Endodermal cell (in vitro differentiated cells): ENCODE measurements at regions not wholly inside any gene's neighbourhood (a gene's known extent, or its start where the extent isn't known, plus 50 kb on each side); places are given as distances from the start of the nearest gene placed in this dataset.

Experiments used
- DNase-seq: peaks from one replicate; pipeline ENCODE4 v3.0.0-alpha.2; 2017
- H3K27ac ChIP-seq: 2 replicates; pipeline ENCODE4 v1.5.1; 2013; ENCODE audit warnings: mild to moderate bottlenecking, low read depth, low read length, moderate library complexity
- H3K27me3 ChIP-seq: 2 replicates; pipeline ENCODE4 v1.6.1; 2013; ENCODE audit warnings: mild to moderate bottlenecking, low read length, moderate library complexity; ENCODE audit not compliant: insufficient read depth, control insufficient read depth, poor library complexity, severe bottlenecking
- H3K36me3 ChIP-seq: 2 replicates; pipeline ENCODE4 v1.7.0; 2013; ENCODE audit warnings: mild to moderate bottlenecking, low read length, moderate library complexity; ENCODE audit not compliant: control insufficient read depth, insufficient read depth
- H3K4me1 ChIP-seq: one replicate; pipeline ENCODE4 v1.7.0; 2013; ENCODE audit warnings: low read length; ENCODE audit not compliant: control insufficient read depth, insufficient read depth
- H3K4me3 ChIP-seq: 2 replicates; pipeline ENCODE4 v1.5.1; 2013; ENCODE audit warnings: mild to moderate bottlenecking, low read length, moderate library complexity
- H3K9ac ChIP-seq: 2 replicates; pipeline ENCODE4 v1.6.1; 2013; ENCODE audit warnings: mild to moderate bottlenecking, low read length, moderate library complexity; ENCODE audit not compliant: poor library complexity, severe bottlenecking; ENCODE audit errors: extremely low read depth
- H3K9me3 ChIP-seq: 2 replicates; pipeline ENCODE4 v1.6.1; 2013; ENCODE audit warnings: mild to moderate bottlenecking, low read length, moderate library complexity; ENCODE audit not compliant: control insufficient read depth
- H3K27ac Mint-ChIP-seq: 2 replicates; pipeline ENCODE4 v1.8.0; 2020; ENCODE audit warnings: mixed read lengths
- H3K27me3 Mint-ChIP-seq: 2 replicates; pipeline ENCODE4 v1.8.0; 2021; ENCODE audit warnings: mild to moderate bottlenecking, mixed read lengths; ENCODE audit not compliant: insufficient read depth
- H3K36me3 Mint-ChIP-seq: 2 replicates; pipeline ENCODE4 v1.8.0; 2020; ENCODE audit warnings: low read depth, mixed read lengths
- H3K4me1 Mint-ChIP-seq: 2 replicates; pipeline ENCODE4 v1.8.0; 2020; ENCODE audit warnings: mixed read lengths
- H3K4me3 Mint-ChIP-seq: 2 replicates; pipeline ENCODE4 v1.8.0; 2020; ENCODE audit warnings: mild to moderate bottlenecking, moderate library complexity, mixed read lengths
- H3K9me3 Mint-ChIP-seq: 2 replicates; pipeline ENCODE4 v1.8.0; 2020; ENCODE audit warnings: mild to moderate bottlenecking, mixed read lengths
- WGBS, 2 experiments: methylation state at CpG; one replicate each; pipeline versions ENCODE4 v1.1.5 to v1.1.7; 2013; ENCODE audit warnings: missing lambda C conversion rate in 2 of 2, mixed read lengths in 1 of 2; ENCODE audit not compliant: insufficient coverage in 1 of 2, insufficient read length in 1 of 2; 5-methylcytosine and 5-hydroxymethylcytosine counted together
- TF ChIP-seq, protein P1 (sequence below): fragments of 200-600 bp; sonication (generic); conservative IDR thresholded peaks from 2 replicates; pipeline ENCODE4 v1.5.0; 2021; ENCODE audit warnings: antibody characterized with exemption, mild to moderate bottlenecking

- peaks cover under 1% of the 10 kb centered on the region for H3K9me3 ChIP-seq
- peaks cover 26% of the 10 kb centered on the region for H3K27me3 ChIP-seq
- peaks cover under 1% of the 10 kb centered on the region for H3K9me3 Mint-ChIP-seq
- H3K36me3 Mint-ChIP-seq: no peaks in the 10 kb centered on the region
- no peaks in the 10 kb centered on the region for H3K36me3 ChIP-seq
- H3K9ac ChIP-seq: no peak overlapping the region
- H3K4me1 Mint-ChIP-seq: peaks cover 54% of the 10 kb centered on the region
- TF ChIP-seq, protein P1, sequence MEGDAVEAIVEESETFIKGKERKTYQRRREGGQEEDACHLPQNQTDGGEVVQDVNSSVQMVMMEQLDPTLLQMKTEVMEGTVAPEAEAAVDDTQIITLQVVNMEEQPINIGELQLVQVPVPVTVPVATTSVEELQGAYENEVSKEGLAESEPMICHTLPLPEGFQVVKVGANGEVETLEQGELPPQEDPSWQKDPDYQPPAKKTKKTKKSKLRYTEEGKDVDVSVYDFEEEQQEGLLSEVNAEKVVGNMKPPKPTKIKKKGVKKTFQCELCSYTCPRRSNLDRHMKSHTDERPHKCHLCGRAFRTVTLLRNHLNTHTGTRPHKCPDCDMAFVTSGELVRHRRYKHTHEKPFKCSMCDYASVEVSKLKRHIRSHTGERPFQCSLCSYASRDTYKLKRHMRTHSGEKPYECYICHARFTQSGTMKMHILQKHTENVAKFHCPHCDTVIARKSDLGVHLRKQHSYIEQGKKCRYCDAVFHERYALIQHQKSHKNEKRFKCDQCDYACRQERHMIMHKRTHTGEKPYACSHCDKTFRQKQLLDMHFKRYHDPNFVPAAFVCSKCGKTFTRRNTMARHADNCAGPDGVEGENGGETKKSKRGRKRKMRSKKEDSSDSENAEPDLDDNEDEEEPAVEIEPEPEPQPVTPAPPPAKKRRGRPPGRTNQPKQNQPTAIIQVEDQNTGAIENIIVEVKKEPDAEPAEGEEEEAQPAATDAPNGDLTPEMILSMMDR: no peak
- H3K4me3 Mint-ChIP-seq: no peak overlapping the region
- H3K4me3 ChIP-seq: no peak overlapping the region
- peaks cover 25% of the 10 kb centered on the region for H3K4me1 ChIP-seq
- H3K27me3 Mint-ChIP-seq: peaks cover 33% of the 10 kb centered on the region
- no peak for DNase-seq
- 94 to 100% methylated on average over 3 to 4 of the region's 4 CpGs for WGBS, 2 experiments
- H3K27ac Mint-ChIP-seq: no peak overlapping the region
- no peak overlapping the region for H3K27ac ChIP-seq
These were observed 184.5 kb upstream of the TSC22D2 start for GRCh38 chr3:150223558-150223957.

- Histone ChIP-seq H3K4me1 (peaks cover 23% of the 10 kb centered on the region), H3K27me3 (peaks cover 26% of the 10 kb centered on the region), H3K4me3 (no peak overlapping the region), H3K9me3 (peaks cover 7% of the 10 kb centered on the region), H3K9ac (no peak overlapping the region), H3K36me3 (no peaks in the 10 kb centered on the region), H3K27ac (no peak overlapping the region)
- Mint-ChIP-seq H3K27me3 (peaks cover 33% of the 10 kb centered on the region), H3K36me3 (no peaks in the 10 kb centered on the region), H3K27ac (no peak overlapping the region), H3K4me3 (no peak overlapping the region), H3K4me1 (peaks cover 48% of the 10 kb centered on the region), H3K9me3 (peaks cover 8% of the 10 kb centered on the region)
- TF ChIP-seq, protein P1: no peak
- DNase-seq: peak; percentile 78
- 53 to 79% methylated on average over 6 to 10 of the region's 10 CpGs for WGBS, 2 experiments
These were observed 185.2 kb upstream of the TSC22D2 start for GRCh38 chr3:150222691-150223489.

- Mint-ChIP-seq H3K36me3 (peaks cover under 1% of the 10 kb centered on the region), H3K4me3 (no peak overlapping the region), H3K4me1 (peaks cover 40% of the 10 kb centered on the region), H3K9me3 (peaks cover 15% of the 10 kb centered on the region), H3K27me3 (peaks cover 33% of the 10 kb centered on the region), H3K27ac (no peak overlapping the region)
- no peak for DNase-seq
- Histone ChIP-seq H3K36me3 (no peaks in the 10 kb centered on the region), H3K27ac (no peak overlapping the region), H3K9ac (no peak overlapping the region), H3K27me3 (peaks cover 26% of the 10 kb centered on the region), H3K9me3 (peaks cover 14% of the 10 kb centered on the region), H3K4me3 (no peak overlapping the region), H3K4me1 (peaks cover 23% of the 10 kb centered on the region)
- 82 to 86% methylated on average over 9 to 10 of the region's 10 CpGs for WGBS, 2 experiments
- TF ChIP-seq, protein P1: no peak
These were observed 186.1 kb upstream of the TSC22D2 start for GRCh38 chr3:150221904-150222523.
